HL-60 (cell line): ENCODE measurements at regions not wholly inside any gene's neighbourhood (a gene's known extent, or its start where the extent isn't known, plus 50 kb on each side); places are given as distances from the start of the nearest gene placed in this dataset.

Experiments used
- CTCF ChIP-seq: IDR thresholded peaks from one replicate; pipeline ENCODE4 v1.5.1; 2011; ENCODE audit warnings: low read length, control low read depth, inconsistent platforms; ENCODE audit not compliant: insufficient read depth
- GABPA ChIP-seq: IDR thresholded peaks from 2 replicates; pipeline ENCODE4 v1.6.1; 2012; ENCODE audit warnings: low read depth
- POLR2AphosphoS5 ChIP-seq: IDR thresholded peaks from 2 replicates; pipeline ENCODE4 v1.6.1; 2012; ENCODE audit warnings: low read depth
- REST ChIP-seq: IDR thresholded peaks from 2 replicates; pipeline ENCODE4 v1.6.1; 2012; ENCODE audit warnings: low read depth; ENCODE audit not compliant: insufficient replicate concordance

GRCh38 chr3:117519776-117520175, 810.2 kb downstream of the TUSC7 start:
- TF ChIP-seq CTCF: no peak
- no peak for TF ChIP-seq POLR2AphosphoS5
- TF ChIP-seq REST: no peak
- no peak for TF ChIP-seq GABPA
